ENCODE measurements at regions not wholly inside any gene's neighbourhood (a gene's known extent, or its start where the extent isn't known, plus 50 kb on each side); places are given as distances from the start of the nearest gene placed in this dataset.
A peak's percentile ranks its signal among the peaks of the same experiment; 100 is the strongest.

GRCh38 chr2:207235621-207236020 lies 69.9 kb upstream of the KLF7 start:
- no peak for DNase-seq

DNA sequence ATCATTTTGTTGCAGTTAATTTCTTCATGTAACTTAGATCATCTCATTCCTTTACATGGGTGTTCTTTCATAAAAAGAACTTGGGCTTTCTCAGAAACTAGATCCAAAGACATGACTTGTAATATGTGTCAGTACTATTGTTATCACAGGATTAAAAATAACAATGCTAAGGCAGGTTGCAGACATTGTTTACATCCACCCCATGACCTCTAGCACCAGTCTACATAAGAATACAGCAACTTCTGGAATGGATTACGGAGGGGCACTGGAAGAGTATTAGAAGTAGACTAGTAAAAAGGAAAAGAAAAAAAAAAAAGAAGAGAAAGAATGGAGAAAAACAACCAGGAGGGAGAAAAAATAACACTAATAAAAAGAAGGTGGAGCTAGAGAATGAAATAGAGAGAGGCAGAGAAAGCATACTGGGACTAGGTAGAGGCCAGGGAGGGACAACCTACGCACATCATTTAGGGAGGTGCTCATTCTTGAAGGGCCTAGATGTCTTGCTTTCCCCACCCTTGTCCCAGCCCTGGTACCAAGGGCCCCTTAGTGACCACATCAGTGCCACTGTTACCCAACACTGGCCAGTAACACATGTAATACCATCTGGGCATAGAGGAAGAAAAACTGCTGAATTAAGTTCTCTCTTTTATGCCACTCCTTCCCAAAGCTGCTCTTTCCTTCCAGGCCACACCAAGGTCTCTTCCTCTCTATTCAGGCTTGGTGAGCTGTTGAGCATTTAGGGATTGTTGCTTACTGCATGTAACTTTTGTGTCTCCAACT lies 70.6 kb upstream of the KLF7 start:
- no peak for DNase-seq

GRCh38 chr2:207238831-207239701 lies 73.3 kb upstream of the KLF7 start:
- no peak for DNase-seq

- DNase-seq: no peak
Measured at GRCh38 chr2:207239754-207240494, 74.2 kb upstream of the KLF7 start.

- no peak for DNase-seq
Measured at GRCh38 chr2:207240649-207241048, 74.9 kb upstream of the KLF7 start.

GRCh38 chr2:207241198-207241597 lies 75.5 kb upstream of the KLF7 start:
- no peak for DNase-seq

- DNase-seq: no peak
Measured at GRCh38 chr2:207243601-207244000, 77.9 kb upstream of the KLF7 start.

- DNase-seq: no peak
Measured at GRCh38 chr2:207244971-207245925, 79.5 kb upstream of the KLF7 start.

DNA sequence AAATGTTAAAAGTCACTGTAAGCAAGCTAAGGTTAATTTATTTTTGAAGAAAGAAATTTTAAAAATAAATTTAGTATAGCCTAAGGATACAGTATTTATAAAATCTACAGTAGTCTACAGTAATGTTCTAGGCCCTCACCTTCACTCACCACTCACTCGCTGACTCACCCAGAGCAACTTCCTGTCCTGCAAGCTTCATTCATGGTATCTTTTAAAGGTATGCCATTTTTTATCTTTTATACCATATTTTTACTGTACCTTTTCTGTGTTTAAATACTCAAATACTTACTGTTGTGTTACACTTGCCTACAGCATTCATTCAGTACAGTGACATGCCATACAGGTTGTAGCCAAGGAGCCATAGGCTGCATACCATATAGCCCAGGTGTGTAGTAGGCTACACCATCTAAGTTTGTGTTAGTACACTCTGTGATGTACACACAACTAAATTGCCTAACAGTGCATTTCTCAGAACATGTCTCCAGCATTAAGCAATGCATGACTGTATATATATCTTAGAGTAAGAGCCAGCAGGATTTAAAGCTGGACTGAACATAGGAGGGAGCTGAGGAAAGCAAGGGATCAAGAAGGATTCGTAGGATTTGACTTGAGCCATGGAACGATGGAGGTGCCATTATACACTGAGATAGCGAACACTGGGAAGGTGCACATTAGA lies 83.1 kb upstream of the KLF7 start:
- DNase-seq: no peak

DNA sequence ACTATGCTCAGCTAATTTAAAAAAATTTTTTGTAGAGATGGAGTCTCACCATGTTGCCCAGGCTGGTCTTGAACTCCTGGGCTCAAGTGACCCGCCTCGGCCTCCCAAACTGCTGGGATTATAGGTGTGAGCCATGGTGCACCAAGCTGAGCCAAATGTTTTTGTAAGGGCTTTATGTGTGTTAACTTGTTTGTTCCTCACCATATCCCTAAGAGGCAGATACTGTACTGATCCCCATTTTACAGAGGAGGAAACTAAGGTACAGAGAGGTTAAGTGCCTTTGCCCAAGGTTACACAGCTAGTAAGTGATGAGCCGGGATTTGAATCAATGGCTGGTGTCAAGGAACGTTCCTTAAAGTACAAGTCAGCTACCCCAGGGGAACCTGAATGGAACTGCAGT lies 85.3 kb upstream of the KLF7 start:
- DNase-seq: no peak

DNA sequence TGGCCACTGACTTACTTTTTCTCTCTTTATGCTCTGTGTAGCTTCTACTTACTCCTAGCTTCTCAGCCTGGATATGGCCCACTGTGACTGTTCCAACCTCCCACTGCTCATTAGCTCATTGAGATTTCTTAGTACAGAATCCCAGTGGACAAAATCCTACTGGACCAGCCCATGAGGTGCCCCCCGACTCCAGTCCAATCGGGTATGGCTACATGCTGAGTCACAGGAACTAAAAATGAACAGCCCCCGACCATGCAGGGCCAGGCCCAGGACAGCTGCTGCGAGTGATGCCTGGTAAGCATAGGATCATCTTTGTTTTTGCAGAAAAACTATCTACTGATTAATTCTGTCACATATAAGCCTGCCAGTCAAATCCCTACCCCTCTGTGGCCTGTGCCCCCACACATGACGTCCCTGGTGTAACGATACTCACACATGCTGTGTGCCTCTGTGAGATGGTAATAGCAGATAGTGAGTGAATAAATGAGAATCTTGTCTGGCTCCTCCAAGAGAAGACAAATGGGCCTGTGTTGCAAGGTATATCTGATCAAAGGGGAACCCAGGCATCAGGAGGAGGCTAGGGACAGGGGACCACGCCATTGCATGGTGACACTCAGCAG lies 85.9 kb upstream of the KLF7 start:
- no peak for DNase-seq

GRCh38 chr2:207252416-207252815 lies 86.7 kb upstream of the KLF7 start:
- no peak for DNase-seq

DNA sequence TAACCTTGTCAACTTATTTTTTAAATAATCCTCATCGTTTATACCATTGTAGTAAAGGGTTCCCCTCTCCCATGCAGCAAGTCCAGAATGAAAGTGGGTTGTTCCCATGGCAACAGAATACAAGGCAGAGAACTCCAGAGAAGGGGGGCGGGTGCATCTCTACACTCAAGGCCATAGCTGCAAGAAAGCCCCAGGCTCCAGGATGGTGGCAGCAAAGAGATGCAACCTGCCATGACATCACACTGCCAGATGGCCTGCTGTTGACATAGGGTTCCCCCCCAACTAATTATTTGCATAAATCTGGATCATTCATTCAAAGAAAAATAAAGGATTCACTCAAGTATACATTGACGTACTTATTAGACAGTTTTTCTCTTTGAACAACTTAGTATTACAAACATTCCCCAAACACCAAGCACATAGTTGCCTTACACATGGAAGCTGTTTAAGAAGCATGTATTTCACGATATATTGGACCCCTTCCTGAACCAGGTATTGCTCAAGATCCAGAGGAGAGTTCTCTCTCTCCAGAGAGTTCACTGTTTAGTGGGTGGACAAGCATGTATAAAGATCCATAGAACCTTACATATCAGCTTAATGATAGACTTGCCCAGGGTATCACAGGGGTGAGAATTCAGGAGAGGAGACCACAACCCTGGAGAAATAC lies 87.4 kb upstream of the KLF7 start:
- peak in 28 of 56 donors; percentile 7 to 71 (median 20) for DNase-seq

GRCh38 chr2:207253666-207254345 lies 88.1 kb upstream of the KLF7 start:
- no peak for DNase-seq

GRCh38 chr2:207254591-207255464 lies 89.1 kb upstream of the KLF7 start:
- peak in 2 of 56 donors; percentile 5 to 9 for DNase-seq

DNA sequence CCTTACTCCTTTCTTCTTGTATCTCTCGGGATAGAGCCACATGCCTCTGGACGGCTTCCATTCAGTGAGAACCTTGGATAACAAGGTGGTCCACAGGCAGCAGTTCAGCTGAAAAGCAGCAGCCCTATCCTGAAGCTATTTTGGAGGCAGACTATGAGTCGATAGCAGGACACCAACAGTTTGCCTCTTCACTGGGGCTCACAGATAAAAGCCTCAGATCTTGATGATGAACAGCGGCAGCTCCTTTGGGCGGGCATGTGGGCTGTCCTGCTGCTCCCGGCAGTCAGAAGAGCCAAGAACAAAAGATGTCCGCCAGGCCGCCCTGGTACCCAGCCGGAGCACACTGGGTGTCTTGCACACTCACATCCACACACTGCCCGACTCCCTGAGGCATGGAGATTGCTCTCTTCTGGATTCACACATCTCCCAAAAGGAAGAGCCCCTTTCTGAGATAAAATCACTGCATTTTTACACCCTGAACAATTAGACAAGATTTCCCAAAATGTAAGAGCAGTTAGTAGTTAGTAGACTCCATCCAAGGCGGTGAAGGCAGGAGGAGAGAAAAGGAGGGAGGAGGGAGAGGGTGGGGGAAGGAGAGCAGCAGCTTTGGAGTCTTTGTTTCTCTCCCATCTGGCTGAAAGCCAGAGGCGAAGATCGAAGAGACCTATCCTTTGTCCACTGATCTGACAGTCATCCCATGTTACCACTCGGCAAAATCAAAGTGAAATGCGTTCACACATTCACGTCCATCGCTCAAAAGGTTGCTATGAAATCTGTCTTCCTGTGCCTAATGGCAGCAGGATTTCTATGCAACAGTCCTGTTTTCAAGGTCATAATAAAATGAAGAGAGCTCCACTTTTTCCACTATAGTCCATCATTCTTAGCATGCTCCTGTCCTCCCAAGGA lies 90.1 kb upstream of the KLF7 start:
- peak in 11 of 56 donors; percentile 8 to 72 (median 20) for DNase-seq
